CD14-positive monocyte (primary cell): ENCODE measurements at regions not wholly inside any gene's neighbourhood (a gene's known extent, or its start where the extent isn't known, plus 50 kb on each side); places are given as distances from the start of the nearest gene placed in this dataset.

Experiments used
- DNase-seq, 3 donors: peaks; one replicate each; pipeline ENCODE4 v3.0.0-alpha.2; 2011 to 2022
- H2AFZ ChIP-seq: 2 replicates; pipeline ENCODE4 v1.6.0; 2012; ENCODE audit warnings: mild to moderate bottlenecking, low read depth, low read length, inconsistent platforms; ENCODE audit not compliant: insufficient read depth, poor library complexity, severe bottlenecking
- H3K27ac ChIP-seq, 2 donors: 1 replicate in 1 of 2; 2 replicates in 1 of 2; pipeline ENCODE4 v1.5.1; 2012 to 2013; ENCODE audit warnings: low read length in 2 of 2, control low read depth in 1 of 2, inconsistent platforms in 1 of 2, low read depth in 1 of 2, mild to moderate bottlenecking in 1 of 2
- H3K27me3 ChIP-seq, 2 donors: one replicate each; pipeline versions ENCODE4 v1.6.0 to v1.6.1; 2011 to 2013; ENCODE audit warnings: low read length in 2 of 2; ENCODE audit not compliant: control insufficient read depth in 2 of 2, insufficient read depth in 2 of 2
- H3K36me3 ChIP-seq, 2 donors: replicated peaks in 1 of 2; 1 replicate in 1 of 2; 2 replicates in 1 of 2; pipeline versions ENCODE4 v1.5.1 to v1.6.1; 2012 to 2013; ENCODE audit warnings: low read length in 2 of 2, control low read depth in 1 of 2, inconsistent platforms in 1 of 2, mild to moderate bottlenecking in 1 of 2; ENCODE audit not compliant: insufficient read depth in 2 of 2, control insufficient read depth in 1 of 2
- H3K4me1 ChIP-seq, 2 donors: 1 replicate in 1 of 2; 2 replicates in 1 of 2; pipeline versions ENCODE4 v1.5.1 to v1.6.1; 2012 to 2013; ENCODE audit warnings: low read length in 2 of 2, control low read depth in 1 of 2, inconsistent platforms in 1 of 2, mild to moderate bottlenecking in 1 of 2, moderate library complexity in 1 of 2; ENCODE audit not compliant: insufficient read depth in 2 of 2, control insufficient read depth in 1 of 2
- H3K4me2 ChIP-seq: replicated peaks from 2 replicates; pipeline ENCODE3; 2012; ENCODE audit warnings: low read length, moderate library complexity, mild to moderate bottlenecking; ENCODE audit not compliant: poor library complexity, severe bottlenecking; ENCODE audit errors: extremely low read depth
- H3K4me3 ChIP-seq, 3 experiments: fragments of 200-600 bp in 1 of 3; sonication (generic) in 1 of 3; replicated peaks in 1 of 3; 1 replicate in 2 of 3; 2 replicates in 1 of 3; pipeline ENCODE4 v1.5.1; 2011 to 2013; ENCODE audit warnings: low read length in 3 of 3, mild to moderate bottlenecking in 3 of 3, control low read depth in 2 of 3, low read depth in 2 of 3, inconsistent platforms in 1 of 3, moderate library complexity in 1 of 3
- H3K79me2 ChIP-seq: 2 replicates; pipeline ENCODE4 v1.6.0; 2012; ENCODE audit warnings: mild to moderate bottlenecking, control low read depth, inconsistent platforms, low read length, moderate library complexity; ENCODE audit not compliant: insufficient read depth
- H3K9ac ChIP-seq: 2 replicates; pipeline ENCODE4 v1.6.0; 2017; ENCODE audit warnings: low read length, mild to moderate bottlenecking; ENCODE audit not compliant: insufficient read depth, poor library complexity, severe bottlenecking
- H3K9me3 ChIP-seq, 2 donors: replicated peaks in 1 of 2; 1 replicate in 1 of 2; 2 replicates in 1 of 2; pipeline versions ENCODE4 v1.5.1 to v1.6.1; 2012 to 2013; ENCODE audit warnings: low read length in 2 of 2, control low read depth in 1 of 2; ENCODE audit not compliant: control insufficient read depth in 1 of 2, insufficient read depth in 1 of 2
- H4K20me1 ChIP-seq: 2 replicates; pipeline ENCODE4 v1.6.0; 2012; ENCODE audit warnings: mild to moderate bottlenecking, low read length, control low read depth, moderate library complexity; ENCODE audit not compliant: insufficient read depth
- H3K27ac Mint-ChIP-seq, 7 donors: one replicate each; pipeline ENCODE4 v1.8.0; 2020; ENCODE audit warnings: mild to moderate bottlenecking in 7 of 7, mixed read lengths in 7 of 7, moderate library complexity in 6 of 7, inconsistent platforms in 2 of 7
- H3K27me3 Mint-ChIP-seq, 3 donors: one replicate each; pipeline ENCODE4 v1.8.0; 2021 to 2022; ENCODE audit warnings: low read depth in 3 of 3, mild to moderate bottlenecking in 3 of 3, mixed read lengths in 3 of 3, moderate library complexity in 3 of 3, inconsistent platforms in 1 of 3
- H3K36me3 Mint-ChIP-seq, 2 donors: one replicate each; pipeline ENCODE4 v1.8.0; 2020; ENCODE audit warnings: mixed read lengths in 2 of 2, inconsistent platforms in 1 of 2, mild to moderate bottlenecking in 1 of 2
- H3K4me1 Mint-ChIP-seq: one replicate; pipeline ENCODE4 v1.8.0; 2020; ENCODE audit warnings: mild to moderate bottlenecking, mixed read lengths
- H3K4me3 Mint-ChIP-seq, 2 donors: one replicate each; pipeline ENCODE4 v1.8.0; 2020; ENCODE audit warnings: mild to moderate bottlenecking in 2 of 2, mixed read lengths in 2 of 2, moderate library complexity in 1 of 2
- H3K9me3 Mint-ChIP-seq, 7 donors: one replicate each; pipeline ENCODE4 v1.8.0; 2020 to 2022; ENCODE audit warnings: mixed read lengths in 7 of 7, mild to moderate bottlenecking in 6 of 7, moderate library complexity in 6 of 7, inconsistent platforms in 2 of 7
- CTCF ChIP-seq: fragments of 200-600 bp; IDR thresholded peaks from one replicate; pipeline ENCODE4 v1.8.0; 2022; ENCODE audit warnings: antibody characterized with exemption, mild to moderate bottlenecking
- WGBS: methylation state at CpG from one replicate; pipeline ENCODE4 v1.1.5; 2013; ENCODE audit warnings: missing lambda C conversion rate; ENCODE audit not compliant: insufficient coverage; 5-methylcytosine and 5-hydroxymethylcytosine counted together
- intact Hi-C, 2 donors: fragments of 100-400 bp; cut with micrococcal nuclease; formaldehyde crosslinking; loops; one replicate each; pipeline versions ENCODE4 v1.15.0 to v1.15.1; 2023

DNA sequence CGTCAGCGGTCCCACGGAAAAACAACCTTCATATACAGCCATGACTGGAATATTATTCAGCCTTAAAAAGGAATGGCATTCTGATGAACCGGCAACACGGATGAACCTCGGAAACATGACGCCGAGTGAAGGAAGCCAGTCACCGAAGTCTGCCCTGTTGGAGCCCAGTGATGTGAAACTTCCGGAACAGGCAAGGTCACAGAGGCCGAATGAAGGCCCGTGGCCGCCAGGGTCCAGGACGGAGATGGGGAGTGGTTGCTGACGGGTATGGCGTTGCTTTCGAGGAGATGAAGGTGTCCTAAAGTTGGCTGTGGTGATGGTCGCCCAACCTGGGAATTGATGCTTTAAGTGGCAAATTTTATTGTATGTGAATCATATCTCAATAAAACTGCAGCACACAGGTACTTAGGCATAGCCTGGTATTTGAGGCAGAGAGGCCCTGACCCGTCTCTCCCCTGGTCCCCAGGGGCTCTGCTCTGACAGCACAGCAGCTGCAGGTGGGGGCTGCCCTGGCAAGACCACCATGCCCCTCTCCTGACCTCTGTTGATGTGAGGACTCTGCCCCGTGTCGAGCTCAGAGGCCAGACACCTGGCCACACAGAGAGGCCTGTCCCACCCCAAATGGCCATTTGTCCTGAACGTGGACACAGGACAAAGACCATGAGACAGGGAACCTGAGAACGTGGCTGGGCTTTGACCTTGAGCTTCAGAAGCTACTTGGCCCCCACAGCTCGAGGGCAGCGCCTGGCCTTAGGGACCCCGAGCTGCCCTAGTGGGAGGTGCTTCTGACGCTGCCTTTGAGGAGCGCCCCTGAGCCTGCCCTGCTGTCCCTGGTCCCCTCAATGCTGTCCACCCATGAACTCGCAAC, 1090.8 kb downstream of the BRD1 start:
- Mint-ChIP-seq H3K4me3 (no peak overlapping the region), H3K27me3 (peaks cover 0 to 4% (median 3%) of the 10 kb centered on the region in 3 donors), H3K36me3 (no peaks in the 10 kb centered on the region), H3K27ac (no peak overlapping the region), H3K9me3 (peaks cover 0 to 34% (median 10%) of the 10 kb centered on the region in 7 donors), H3K4me1 (no peaks in the 10 kb centered on the region)
- no peak for TF ChIP-seq CTCF
- DNase-seq, result no peak
- no peaks in the 10 kb centered on the region for H3K27me3 ChIP-seq
- H2AFZ ChIP-seq, result no peak overlapping the region
- no peaks in the 10 kb centered on the region for H3K4me1 ChIP-seq
- intact Hi-C loops, result no loop called here
- H3K36me3 ChIP-seq, result no peaks in the 10 kb centered on the region
- H3K4me3 ChIP-seq, result no peak overlapping the region
- peaks cover 4 to 12% of the 10 kb centered on the region in 2 donors for H3K9me3 ChIP-seq
- H3K27ac ChIP-seq, result no peak overlapping the region
- H3K4me2 ChIP-seq, result no peak overlapping the region
- H3K79me2 ChIP-seq, result no peaks in the 10 kb centered on the region
- no peaks in the 10 kb centered on the region for H4K20me1 ChIP-seq
- H3K9ac ChIP-seq, result no peak overlapping the region
- 88% methylated on average over 20 of the region's 29 CpGs for WGBS

- H3K36me3 Mint-ChIP-seq, result no peaks in the 10 kb centered on the region
- WGBS, result 90% methylated on average over 16 of the region's 16 CpGs
Observed at GRCh38 chr22:48734961-48735360, 1092.7 kb downstream of the BRD1 start.

More at GRCh38 chr22:48734961-48735360, 1092.7 kb downstream of the BRD1 start:
- no peaks in the 10 kb centered on the region for H3K9me3 ChIP-seq
- H3K36me3 ChIP-seq, result no peaks in the 10 kb centered on the region
- no peaks in the 10 kb centered on the region for H3K27me3 ChIP-seq
- Mint-ChIP-seq H3K4me3 (no peak overlapping the region), H3K27ac (no peak overlapping the region), H3K4me1 (no peaks in the 10 kb centered on the region), H3K27me3 (peaks cover 0 to 4% (median 3%) of the 10 kb centered on the region in 3 donors), H3K9me3 (peaks cover 0 to 18% (median 4%) of the 10 kb centered on the region in 7 donors)
- no peaks in the 10 kb centered on the region for H3K79me2 ChIP-seq
- no peaks in the 10 kb centered on the region for H3K4me1 ChIP-seq
- no peak overlapping the region for H3K27ac ChIP-seq
- H3K4me2 ChIP-seq, result no peak overlapping the region
- H3K4me3 ChIP-seq, result no peak overlapping the region
- no peak for TF ChIP-seq CTCF
- no peak overlapping the region for H2AFZ ChIP-seq
- no peak for DNase-seq
- H3K9ac ChIP-seq, result no peak overlapping the region
- H4K20me1 ChIP-seq, result no peaks in the 10 kb centered on the region
- intact Hi-C loops, result no loop called here
